DMS153 (cell line): ENCODE measurements at regions not wholly inside any gene's neighbourhood (a gene's known extent, or its start where the extent isn't known, plus 50 kb on each side); places are given as distances from the start of the nearest gene placed in this dataset.

Experiments used
- DNase-seq: peaks from one replicate; lab custom pipeline; 2025; lab: John Stamatoyannopoulos, UW

- no peak for DNase-seq
Observed at GRCh38 chr10:121101561-121101960, 250.4 kb downstream of the WDR11 start.

DNA sequence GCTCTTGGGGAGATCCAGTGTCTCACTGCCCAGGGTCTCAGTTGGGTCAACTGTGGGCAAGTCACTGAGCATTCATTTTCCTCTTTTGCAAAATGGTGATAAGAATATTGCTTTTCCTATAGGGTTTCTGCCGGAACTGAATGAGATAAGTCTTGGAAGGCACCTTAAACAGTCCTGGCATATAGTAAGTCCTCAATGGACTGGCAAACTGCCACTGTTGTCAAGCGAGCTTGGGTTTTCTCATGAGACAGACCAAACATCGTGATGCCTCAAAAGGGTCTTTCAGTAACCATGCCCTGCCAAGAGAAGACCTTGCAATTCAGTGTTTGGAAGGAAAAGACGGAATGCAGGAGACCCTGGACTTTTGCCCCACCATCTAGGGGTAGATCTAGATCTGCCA lies 251.5 kb downstream of the WDR11 start:
- DNase-seq = no peak

- peak; percentile 59 for DNase-seq
Observed at GRCh38 chr10:121104476-121105111, 253.4 kb downstream of the WDR11 start.

- no peak for DNase-seq
Observed at GRCh38 chr10:121106611-121107010, 255.4 kb downstream of the WDR11 start.

DNA sequence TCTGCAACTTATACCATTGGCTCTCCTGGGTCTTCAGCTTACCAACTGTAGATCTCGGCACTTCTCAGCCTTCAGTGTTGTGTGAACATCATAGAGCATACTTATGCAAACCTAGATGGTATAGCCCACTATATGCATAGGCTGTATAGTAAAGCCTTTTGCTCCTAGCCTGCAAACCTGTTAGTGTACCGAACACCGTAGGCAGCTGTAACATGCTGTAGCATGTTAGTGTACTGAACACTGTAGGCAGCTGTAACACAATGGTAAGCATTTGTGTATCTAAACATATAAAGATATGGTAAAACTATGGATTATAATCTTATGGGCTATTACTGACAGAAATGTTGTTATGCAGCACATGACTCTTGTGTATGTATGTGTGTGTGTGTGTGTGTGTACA lies 256.9 kb downstream of the WDR11 start:
- DNase-seq = no peak

GRCh38 chr10:121110369-121110768 lies 259.2 kb downstream of the WDR11 start:
- no peak for DNase-seq

DNA sequence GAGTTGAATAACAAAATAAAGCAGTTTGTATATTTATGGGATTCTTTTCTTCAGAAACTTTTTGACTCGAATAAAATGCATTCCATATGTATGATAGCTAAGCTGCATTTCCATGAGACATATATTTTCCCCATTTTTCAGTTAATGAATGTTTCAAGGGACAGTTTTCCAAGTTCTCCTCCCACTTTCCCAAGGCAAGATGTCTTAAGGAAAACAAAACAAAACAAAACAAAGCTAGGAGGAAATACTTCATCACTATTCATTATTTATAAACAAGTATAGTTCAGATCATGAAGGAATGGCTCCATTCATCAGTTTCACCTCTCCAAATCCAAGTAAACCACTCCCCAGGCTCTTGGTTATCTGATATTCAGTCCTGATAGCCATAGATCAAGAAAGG lies 261.0 kb downstream of the WDR11 start:
- no peak for DNase-seq

GRCh38 chr10:121112579-121113384 lies 261.6 kb downstream of the WDR11 start:
- DNase-seq = no peak

GRCh38 chr10:121113385-121113696 lies 262.2 kb downstream of the WDR11 start:
- DNase-seq = no peak

DNA sequence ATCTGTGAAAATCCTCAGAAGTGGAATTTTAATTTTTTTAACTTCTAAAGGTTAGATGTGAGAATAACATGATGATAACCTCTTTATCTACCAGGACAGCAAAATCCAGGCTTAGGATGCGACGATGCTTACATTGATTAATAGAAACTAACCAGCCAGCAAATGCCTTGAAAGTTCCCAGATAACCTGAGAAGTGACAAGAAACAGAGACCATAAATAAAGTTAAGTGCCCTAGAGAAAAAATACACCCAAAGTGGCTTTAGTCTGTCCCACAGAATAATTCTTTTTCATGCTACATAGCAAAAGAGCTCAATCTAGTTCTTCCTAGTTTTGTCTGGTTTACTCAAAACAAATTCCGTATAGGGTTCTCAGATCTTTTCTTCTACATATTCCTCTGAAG lies 262.7 kb downstream of the WDR11 start:
- DNase-seq = no peak

DNA sequence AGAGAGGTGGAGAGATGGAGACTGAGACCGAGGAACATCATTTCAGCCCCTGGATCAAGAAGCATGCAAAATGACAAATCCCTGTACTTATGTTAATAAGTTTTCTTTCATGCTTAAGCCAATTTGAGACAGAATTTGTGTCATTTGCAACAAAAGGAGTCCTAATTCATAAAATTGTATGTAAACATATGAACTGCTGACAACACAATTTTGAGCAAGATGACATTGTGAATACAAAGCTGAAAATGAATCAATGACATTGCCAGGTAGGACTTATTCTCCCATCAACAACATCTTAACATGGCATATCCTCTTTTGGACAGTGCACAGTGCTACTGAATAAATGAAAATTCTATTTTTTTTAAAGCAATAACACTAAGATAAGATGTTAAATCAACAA lies 264.0 kb downstream of the WDR11 start:
- no peak for DNase-seq

DNA sequence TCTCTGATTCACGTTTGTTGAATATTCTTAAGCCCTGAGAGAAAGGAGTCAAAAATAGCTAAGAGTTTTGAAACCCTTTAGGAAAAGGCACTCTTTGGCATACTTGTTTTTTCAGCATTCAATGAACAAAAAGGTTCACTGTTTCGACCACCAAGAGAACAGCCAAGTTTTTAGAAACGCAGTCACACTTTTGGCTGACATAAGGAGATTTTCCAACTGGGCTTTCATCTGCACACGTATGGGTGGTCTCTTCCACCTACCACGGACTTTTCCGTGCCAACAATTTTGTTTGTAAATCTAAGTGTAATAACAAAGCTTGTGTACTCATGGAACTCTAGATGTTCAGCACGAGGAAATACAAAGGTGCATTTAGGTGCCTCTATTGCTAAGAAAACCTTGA lies 270.3 kb downstream of the WDR11 start:
- no peak for DNase-seq

DNA sequence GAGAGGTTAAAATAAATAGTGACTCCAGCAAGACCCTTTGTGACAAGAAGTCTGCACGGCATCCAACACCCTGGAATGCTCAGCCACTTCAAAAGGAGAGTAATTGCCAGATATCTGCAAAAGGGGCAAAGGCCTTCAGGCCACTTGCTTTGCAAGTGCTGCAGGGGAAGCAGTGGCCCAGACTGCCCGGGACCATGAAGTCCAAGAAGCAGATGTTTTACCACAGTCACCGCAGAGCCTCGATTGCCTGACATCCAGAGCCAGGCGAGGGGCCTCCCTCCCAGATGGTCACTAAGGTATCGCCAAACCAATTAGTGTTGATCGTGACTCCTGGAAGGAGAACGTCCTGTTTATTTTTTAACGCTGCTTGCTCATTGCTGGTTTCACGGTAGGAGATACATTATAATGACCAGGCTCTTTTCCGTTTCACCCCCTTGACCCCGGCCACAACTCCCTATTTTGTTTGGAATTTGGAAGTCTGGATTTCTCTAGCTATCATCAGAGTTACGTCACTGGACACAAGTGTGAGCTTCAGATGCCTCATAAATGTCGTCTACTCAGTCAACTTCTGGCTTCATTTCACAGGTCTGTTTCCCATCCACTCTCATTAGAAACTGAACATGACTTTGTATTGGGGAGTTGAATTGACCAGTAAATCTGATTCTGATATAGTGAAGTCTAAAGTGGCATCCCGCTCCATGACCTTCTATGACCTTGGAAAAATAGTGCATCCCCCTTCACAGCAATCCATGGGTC lies 276.2 kb downstream of the WDR11 start:
- no peak for DNase-seq

- DNase-seq = no peak
Observed at GRCh38 chr10:121128164-121128563, 277.0 kb downstream of the WDR11 start.

GRCh38 chr10:121129266-121129665 lies 278.1 kb downstream of the WDR11 start:
- no peak for DNase-seq

GRCh38 chr10:121130382-121130781 lies 279.2 kb downstream of the WDR11 start:
- DNase-seq = no peak

- no peak for DNase-seq
Observed at GRCh38 chr10:121131014-121131413, 279.9 kb downstream of the WDR11 start.

GRCh38 chr10:121131426-121132265 lies 280.5 kb downstream of the WDR11 start:
- no peak for DNase-seq

DNA sequence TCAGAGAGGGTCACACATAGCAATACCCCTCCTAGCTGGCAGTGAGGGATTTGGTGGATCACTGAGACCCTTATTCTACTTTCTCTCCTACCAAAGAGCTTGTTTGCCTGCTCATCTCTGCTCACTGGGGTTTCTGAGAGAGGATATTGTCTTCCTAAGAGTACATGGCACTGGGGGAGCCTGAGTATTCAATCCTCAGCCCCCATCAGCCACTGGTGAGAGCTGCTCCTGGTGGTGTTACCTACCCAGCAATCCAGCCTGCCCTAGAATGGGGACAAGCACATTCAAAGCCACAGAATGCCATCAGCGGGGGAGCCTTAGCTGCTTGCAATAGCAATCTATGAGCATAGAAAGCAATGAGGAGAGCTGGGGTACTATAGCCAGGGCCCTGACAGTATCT lies 281.1 kb downstream of the WDR11 start:
- DNase-seq = no peak

- DNase-seq = no peak
Observed at GRCh38 chr10:121133901-121134300, 282.7 kb downstream of the WDR11 start.

DNA sequence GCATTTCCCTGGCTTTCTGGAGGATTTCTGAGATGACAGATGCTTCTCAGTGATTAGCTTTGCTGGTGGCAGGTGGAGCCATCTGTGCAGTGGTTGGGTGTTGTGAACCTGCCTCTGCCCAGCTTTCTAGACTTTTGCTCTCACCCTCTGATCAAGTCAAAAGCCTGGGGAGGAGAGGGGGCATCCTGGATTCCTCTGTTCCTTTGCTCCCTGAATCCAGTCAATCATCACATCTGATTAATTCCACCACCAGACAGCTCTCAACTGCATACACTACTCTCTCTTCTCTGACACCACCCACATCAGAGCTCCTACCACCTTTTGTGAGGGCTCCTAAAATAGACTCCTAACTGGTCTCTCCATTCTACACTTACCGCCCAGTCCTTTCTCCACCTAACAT lies 283.5 kb downstream of the WDR11 start:
- no peak for DNase-seq

GRCh38 chr10:121135512-121135911 lies 284.4 kb downstream of the WDR11 start:
- no peak for DNase-seq
